NCI-H2171 treated with DMSO at 0.1 percent for 48 hours (cell line): ENCODE measurements at regions not wholly inside any gene's neighbourhood (a gene's known extent, or its start where the extent isn't known, plus 50 kb on each side); places are given as distances from the start of the nearest gene placed in this dataset.

Experiments used
- DNase-seq: peaks from one replicate; lab custom pipeline; 2025; lab: John Stamatoyannopoulos, UW

- DNase-seq = no peak
Observed at GRCh38 chr6:23424584-23424983, 701.4 kb upstream of the NRSN1 start.

- DNase-seq = no peak
Observed at GRCh38 chr6:23435126-23435525, 690.9 kb upstream of the NRSN1 start.

GRCh38 chr6:23435798-23436197, 690.2 kb upstream of the NRSN1 start:
- no peak for DNase-seq

GRCh38 chr6:23441808-23442461, 684.1 kb upstream of the NRSN1 start:
- DNase-seq = no peak

- peak; percentile 9 for DNase-seq
Observed at GRCh38 chr6:23445157-23445710, 680.8 kb upstream of the NRSN1 start.

- DNase-seq = peak; percentile 89
Observed at GRCh38 chr6:23446469-23446967, 679.5 kb upstream of the NRSN1 start.

- peak; percentile 7 for DNase-seq
Observed at GRCh38 chr6:23447731-23448130, 678.3 kb upstream of the NRSN1 start.

- peak; percentile 10 for DNase-seq
Observed at GRCh38 chr6:23448281-23448680, 677.7 kb upstream of the NRSN1 start.

- DNase-seq = no peak
Observed at GRCh38 chr6:23454080-23454976, 671.7 kb upstream of the NRSN1 start.

- no peak for DNase-seq
Observed at GRCh38 chr6:23455754-23456153, 670.3 kb upstream of the NRSN1 start.

- no peak for DNase-seq
Observed at GRCh38 chr6:23456396-23456795, 669.6 kb upstream of the NRSN1 start.

- no peak for DNase-seq
Observed at GRCh38 chr6:23457321-23457720, 668.7 kb upstream of the NRSN1 start.

- DNase-seq = no peak
Observed at GRCh38 chr6:23465912-23466311, 660.1 kb upstream of the NRSN1 start.

- no peak for DNase-seq
Observed at GRCh38 chr6:23477586-23477985, 648.4 kb upstream of the NRSN1 start.

- DNase-seq = no peak
Observed at GRCh38 chr6:23478312-23478711, 647.7 kb upstream of the NRSN1 start.

- no peak for DNase-seq
Observed at GRCh38 chr6:23483896-23484295, 642.1 kb upstream of the NRSN1 start.

- no peak for DNase-seq
Observed at GRCh38 chr6:23494367-23494766, 631.6 kb upstream of the NRSN1 start.

- DNase-seq = no peak
Observed at GRCh38 chr6:23498013-23498412, 628.0 kb upstream of the NRSN1 start.

GRCh38 chr6:23499549-23499948, 626.5 kb upstream of the NRSN1 start:
- DNase-seq = no peak

- DNase-seq = no peak
Observed at GRCh38 chr6:23503173-23503572, 622.8 kb upstream of the NRSN1 start.

- DNase-seq = no peak
Observed at GRCh38 chr6:23505026-23505425, 621.0 kb upstream of the NRSN1 start.

GRCh38 chr6:23510778-23511510, 615.1 kb upstream of the NRSN1 start:
- DNase-seq = no peak
